Ascending aorta (tissue), 2 donors: ENCODE measurements at regions not wholly inside any gene's neighbourhood (a gene's known extent, or its start where the extent isn't known, plus 50 kb on each side); places are given as distances from the start of the nearest gene placed in this dataset.

ENCODE experiments used
- DNase-seq, 2 donors: peaks; one replicate each; pipeline ENCODE4 v3.0.0-alpha.2; 2019; ENCODE audit warnings: low spot score in 2 of 2
- H3K27ac ChIP-seq, 2 donors: fragments of 200-600 bp; sonication (generic); one replicate each; pipeline ENCODE4 v1.5.1; 2016 to 2017; ENCODE audit warnings: mild to moderate bottlenecking in 1 of 2
- H3K27me3 ChIP-seq: fragments of 200-600 bp; sonication (generic); one replicate; pipeline ENCODE4 v1.5.1; 2017
- H3K36me3 ChIP-seq, 2 donors: fragments of 200-600 bp; sonication (generic); one replicate each; pipeline ENCODE4 v1.5.1; 2016
- H3K4me1 ChIP-seq, 2 donors: fragments of 200-600 bp; sonication (generic); one replicate each; pipeline ENCODE4 v1.5.1; 2016 to 2017; ENCODE audit warnings: mild to moderate bottlenecking in 1 of 2
- H3K4me3 ChIP-seq, 2 donors: fragments of 200-600 bp; sonication (generic); one replicate each; pipeline ENCODE4 v1.5.1; 2016 to 2017; ENCODE audit warnings: mild to moderate bottlenecking in 1 of 2
- H3K9me3 ChIP-seq, 2 donors: fragments of 200-600 bp; sonication (generic); one replicate each; pipeline ENCODE4 v1.5.1; 2016
- intact Hi-C: fragments of 100-400 bp; cut with DNase I; formaldehyde crosslinking; loops from one replicate; pipeline ENCODE4 v1.15.1; 2023
- TF ChIP-seq, protein P1 (sequence below), 3 experiments: fragments of 200-600 bp in 2 of 3; fragments of 450-650 bp in 1 of 3; sonication (generic) in 2 of 3; IDR thresholded peaks; one replicate each; pipeline ENCODE4 v1.5.1; 2016 to 2019; ENCODE audit warnings: antibody characterized with exemption in 3 of 3, mild to moderate bottlenecking in 1 of 3, moderate library complexity in 1 of 3

DNA sequence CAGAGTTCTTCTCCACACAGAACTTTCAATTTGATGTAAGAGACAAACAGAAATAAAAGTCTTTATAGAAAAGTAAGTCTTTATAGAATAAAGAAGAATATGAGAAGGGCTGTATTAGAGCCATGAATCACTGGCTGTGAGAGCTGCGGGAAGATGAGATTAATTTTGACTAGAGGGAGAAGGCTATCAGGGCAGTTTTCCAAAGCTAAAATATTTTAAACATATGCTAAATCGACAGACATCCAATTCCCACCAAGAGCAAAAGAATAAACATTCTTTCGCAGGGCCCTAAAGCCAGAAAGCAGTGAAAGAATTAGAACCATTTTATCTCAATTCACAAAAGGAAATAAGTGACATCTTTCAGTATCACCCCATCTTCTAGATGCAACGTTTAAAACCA lies 208.3 kb upstream of the MAP3K1 start:
- Histone ChIP-seq H3K27me3 (no peaks in the 10 kb centered on the region), H3K4me3 (no peak overlapping the region), H3K27ac (no peak overlapping the region), H3K4me1 (peaks cover 3 to 11% of the 10 kb centered on the region in 2 donors), H3K36me3 (no peaks in the 10 kb centered on the region), H3K9me3 (peaks cover 0 to 11% of the 10 kb centered on the region in 2 donors)
- TF ChIP-seq, protein P1, sequence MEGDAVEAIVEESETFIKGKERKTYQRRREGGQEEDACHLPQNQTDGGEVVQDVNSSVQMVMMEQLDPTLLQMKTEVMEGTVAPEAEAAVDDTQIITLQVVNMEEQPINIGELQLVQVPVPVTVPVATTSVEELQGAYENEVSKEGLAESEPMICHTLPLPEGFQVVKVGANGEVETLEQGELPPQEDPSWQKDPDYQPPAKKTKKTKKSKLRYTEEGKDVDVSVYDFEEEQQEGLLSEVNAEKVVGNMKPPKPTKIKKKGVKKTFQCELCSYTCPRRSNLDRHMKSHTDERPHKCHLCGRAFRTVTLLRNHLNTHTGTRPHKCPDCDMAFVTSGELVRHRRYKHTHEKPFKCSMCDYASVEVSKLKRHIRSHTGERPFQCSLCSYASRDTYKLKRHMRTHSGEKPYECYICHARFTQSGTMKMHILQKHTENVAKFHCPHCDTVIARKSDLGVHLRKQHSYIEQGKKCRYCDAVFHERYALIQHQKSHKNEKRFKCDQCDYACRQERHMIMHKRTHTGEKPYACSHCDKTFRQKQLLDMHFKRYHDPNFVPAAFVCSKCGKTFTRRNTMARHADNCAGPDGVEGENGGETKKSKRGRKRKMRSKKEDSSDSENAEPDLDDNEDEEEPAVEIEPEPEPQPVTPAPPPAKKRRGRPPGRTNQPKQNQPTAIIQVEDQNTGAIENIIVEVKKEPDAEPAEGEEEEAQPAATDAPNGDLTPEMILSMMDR (IDR thresholded peaks at IDR 0.05) = no peak
- DNase-seq = no peak
- intact Hi-C loops = no loop called here

DNA sequence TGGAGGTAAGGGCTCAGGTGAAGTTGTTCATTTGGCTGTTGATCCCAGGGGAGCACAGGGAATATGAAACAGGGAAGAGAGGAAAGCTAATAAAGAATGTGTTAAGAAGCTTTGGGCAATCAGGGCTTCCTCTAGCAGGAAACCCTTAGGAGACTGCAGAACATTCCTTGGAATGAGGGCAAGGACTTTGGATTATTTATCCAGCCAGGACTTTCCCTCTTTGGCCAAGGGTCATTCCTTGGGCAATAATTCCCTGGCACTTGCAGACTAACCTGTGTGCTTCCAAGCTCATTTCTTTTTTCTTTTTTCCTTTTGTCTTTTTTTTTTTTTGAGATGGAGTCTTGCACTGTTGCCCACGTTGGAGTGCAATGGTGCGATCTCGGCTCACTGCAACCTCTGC lies 209.2 kb upstream of the MAP3K1 start:
- intact Hi-C loops = no loop called here
- peaks cover 3 to 11% of the 10 kb centered on the region in 2 donors for H3K4me1 ChIP-seq
- no peaks in the 10 kb centered on the region for H3K36me3 ChIP-seq
- H3K9me3 ChIP-seq = peaks cover 0 to 2% of the 10 kb centered on the region in 2 donors
- no peak for DNase-seq
- no peak overlapping the region for H3K27ac ChIP-seq
- no peak overlapping the region for H3K4me3 ChIP-seq
- TF ChIP-seq, protein P1 (IDR thresholded peaks at IDR 0.05) = no peak
- H3K27me3 ChIP-seq = no peaks in the 10 kb centered on the region

DNA sequence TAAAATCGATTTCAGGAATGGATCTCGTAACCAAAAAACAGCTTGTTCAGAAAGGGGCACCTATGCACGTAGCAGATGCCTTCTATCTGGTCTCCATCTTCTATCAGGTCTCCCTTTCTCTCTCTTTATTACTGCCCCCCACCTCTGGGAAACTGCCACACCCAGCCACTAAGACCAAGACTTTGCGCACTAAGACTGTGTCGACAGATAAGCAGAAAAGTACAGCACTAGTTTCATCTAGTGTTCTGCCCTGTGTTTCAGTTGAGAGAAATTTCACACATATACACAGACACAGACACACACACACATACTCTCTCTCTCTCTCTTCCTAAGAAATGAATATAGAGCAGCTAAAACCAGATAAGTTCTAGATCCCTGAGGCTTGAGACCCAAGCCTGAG lies 210.1 kb upstream of the MAP3K1 start:
- Histone ChIP-seq H3K36me3 (no peaks in the 10 kb centered on the region), H3K27ac (no peak overlapping the region), H3K4me1 (peaks cover 3 to 11% of the 10 kb centered on the region in 2 donors), H3K9me3 (no peaks in the 10 kb centered on the region), H3K27me3 (no peaks in the 10 kb centered on the region), H3K4me3 (no peak overlapping the region)
- intact Hi-C loops = no loop called here
- TF ChIP-seq, protein P1 (IDR thresholded peaks at IDR 0.05) = no peak
- no peak for DNase-seq

DNA sequence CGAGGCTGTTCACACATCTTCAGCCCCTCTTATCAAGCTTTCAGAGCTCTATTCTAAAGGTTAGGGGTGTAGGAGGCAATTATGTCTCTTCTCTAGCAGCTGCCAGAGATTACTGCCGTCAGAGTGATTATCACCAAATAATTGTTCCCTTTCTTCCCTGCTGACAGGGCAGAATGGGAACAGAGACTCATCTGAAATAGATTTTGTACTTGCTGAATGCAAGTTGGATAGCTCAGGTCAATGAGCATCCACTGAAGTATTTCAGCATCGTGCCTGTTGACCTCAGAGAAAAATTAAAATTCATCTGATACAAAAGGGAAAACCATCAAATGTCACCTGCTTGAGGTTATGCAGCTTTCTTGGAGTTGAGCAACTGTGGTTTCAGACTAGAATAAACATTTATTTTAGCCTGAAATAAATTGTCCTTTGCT lies 213.7 kb upstream of the MAP3K1 start:
- TF ChIP-seq, protein P1 (IDR thresholded peaks at IDR 0.05) = no peak
- Histone ChIP-seq H3K36me3 (no peaks in the 10 kb centered on the region), H3K4me1 (no peaks in the 10 kb centered on the region), H3K9me3 (no peaks in the 10 kb centered on the region), H3K27ac (no peak overlapping the region), H3K27me3 (no peaks in the 10 kb centered on the region), H3K4me3 (no peak overlapping the region)
- no peak for DNase-seq
- intact Hi-C loops = no loop called here

DNA sequence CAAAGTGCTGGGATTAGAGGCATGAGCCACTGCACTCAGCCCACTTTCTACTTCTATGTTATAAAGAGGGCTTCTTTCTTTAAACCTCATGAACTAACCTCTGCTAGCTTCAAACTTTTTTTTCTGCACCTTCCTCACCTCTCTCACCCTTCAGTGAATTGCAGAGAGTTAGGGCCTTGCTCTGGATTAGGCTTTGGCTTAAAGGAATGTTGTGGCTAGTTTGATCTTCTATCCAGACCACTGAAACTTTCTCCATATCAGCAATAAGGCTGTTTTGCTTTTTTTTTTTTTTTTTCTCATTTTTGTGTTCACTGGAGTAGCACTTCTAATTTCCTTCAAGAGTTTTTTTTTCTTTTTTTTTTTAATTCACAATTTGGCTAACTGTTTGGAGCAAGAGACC lies 216.4 kb upstream of the MAP3K1 start:
- H3K36me3 ChIP-seq = no peaks in the 10 kb centered on the region
- H3K9me3 ChIP-seq = no peaks in the 10 kb centered on the region
- no peaks in the 10 kb centered on the region for H3K27me3 ChIP-seq
- DNase-seq = no peak
- intact Hi-C loops = no loop called here
- TF ChIP-seq, protein P1 (IDR thresholded peaks at IDR 0.05) = no peak
- no peak overlapping the region for H3K4me3 ChIP-seq
- no peaks in the 10 kb centered on the region for H3K4me1 ChIP-seq
- no peak overlapping the region for H3K27ac ChIP-seq

DNA sequence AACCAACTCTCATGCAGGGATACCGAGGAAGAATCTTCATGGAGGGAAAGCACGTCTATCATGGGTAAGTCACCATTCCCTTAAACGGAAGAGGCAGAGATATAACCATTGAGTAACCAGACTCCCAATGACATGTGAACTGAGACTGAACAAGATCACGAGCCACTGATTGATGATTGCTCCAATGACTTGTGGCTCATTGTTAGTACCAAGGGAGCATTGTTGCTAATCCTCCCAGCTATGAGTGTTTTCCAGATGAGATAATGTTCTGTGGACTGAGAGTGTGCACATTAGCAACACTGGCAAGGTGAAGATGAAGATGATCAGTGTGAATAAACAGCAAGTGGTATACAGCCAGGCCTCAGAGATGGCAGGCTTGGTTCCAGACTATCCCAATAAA lies 219.2 kb upstream of the MAP3K1 start:
- no peaks in the 10 kb centered on the region for H3K36me3 ChIP-seq
- no peaks in the 10 kb centered on the region for H3K9me3 ChIP-seq
- H3K4me1 ChIP-seq = no peaks in the 10 kb centered on the region
- TF ChIP-seq, protein P1 (IDR thresholded peaks at IDR 0.05) = no peak
- intact Hi-C loops = no loop called here
- no peak overlapping the region for H3K4me3 ChIP-seq
- DNase-seq = no peak
- no peaks in the 10 kb centered on the region for H3K27me3 ChIP-seq
- H3K27ac ChIP-seq = no peak overlapping the region
